ENCODE measurements at regions not wholly inside any gene's neighbourhood (a gene's known extent, or its start where the extent isn't known, plus 50 kb on each side); places are given as distances from the start of the nearest gene placed in this dataset.

- DNase-seq (no peak), ATAC-seq (ENCODE audit: low FRiP score) (no peak)
- Histone ChIP-seq H3K27ac (ENCODE audit: low read depth in 1 of 2, low read length in 2 of 2) (no peak overlapping the region), H3K9me3 (ENCODE audit: control insufficient read depth, low read length) (peaks cover 4% of the 10 kb centered on the region), H3K4me1 (ENCODE audit: control insufficient read depth in 1 of 2, insufficient read depth in 2 of 2, low read length in 2 of 2) (no peaks in the 10 kb centered on the region), H3K36me3 (ENCODE audit: control insufficient read depth in 1 of 2, insufficient read depth in 2 of 2, low read length in 1 of 2) (no peaks in the 10 kb centered on the region), H3K27me3 (ENCODE audit: control insufficient read depth in 1 of 2, insufficient read depth in 2 of 2, low read length in 1 of 2) (no peaks in the 10 kb centered on the region), H3K4me3 (ENCODE audit: low read length in 2 of 2) (no peak overlapping the region)
- 24 to 31% methylated on average over 3 of the region's 3 CpGs for WGBS, 2 donors
- intact Hi-C loops (cut with DNase I) = no loop called here
Observed at GRCh38 chr1:78224861-78225552, 179.2 kb downstream of the GIPC2 start.

GRCh38 chr1:78226784-78227183 is 181.0 kb downstream of the GIPC2 start:
- intact Hi-C loops (cut with DNase I) = no loop called here
- peaks cover 4% of the 10 kb centered on the region for H3K9me3 ChIP-seq (ENCODE audit: control insufficient read depth, low read length)
- WGBS, 2 donors = 69 to 77% methylated on average over 3 of the region's 3 CpGs
- H3K27me3 ChIP-seq (ENCODE audit: control insufficient read depth in 1 of 2, insufficient read depth in 2 of 2, low read length in 1 of 2) = no peaks in the 10 kb centered on the region
- peak in 1 of 2 donors; percentile 51 for DNase-seq
- H3K36me3 ChIP-seq (ENCODE audit: control insufficient read depth in 1 of 2, insufficient read depth in 2 of 2, low read length in 1 of 2) = no peaks in the 10 kb centered on the region
- ATAC-seq (ENCODE audit: low FRiP score) = peak; percentile 77
- H3K4me3 ChIP-seq (ENCODE audit: low read length in 2 of 2) = no peak overlapping the region
- H3K27ac ChIP-seq (ENCODE audit: low read depth in 1 of 2, low read length in 2 of 2) = no peak overlapping the region
- no peaks in the 10 kb centered on the region for H3K4me1 ChIP-seq (ENCODE audit: control insufficient read depth in 1 of 2, insufficient read depth in 2 of 2, low read length in 2 of 2)

- 62% methylated on average over 6 of the region's 6 CpGs for WGBS, 2 donors
- ATAC-seq (ENCODE audit: low FRiP score) (no peak), DNase-seq (no peak)
- intact Hi-C loops (cut with DNase I) = no loop called here
- no peaks in the 10 kb centered on the region for H3K4me1 ChIP-seq (ENCODE audit: control insufficient read depth in 1 of 2, insufficient read depth in 2 of 2, low read length in 2 of 2)
- no peak overlapping the region for H3K4me3 ChIP-seq (ENCODE audit: low read length in 2 of 2)
- H3K9me3 ChIP-seq (ENCODE audit: control insufficient read depth, low read length) = peaks cover 4% of the 10 kb centered on the region
- no peaks in the 10 kb centered on the region for H3K27me3 ChIP-seq (ENCODE audit: control insufficient read depth in 1 of 2, insufficient read depth in 2 of 2, low read length in 1 of 2)
- no peaks in the 10 kb centered on the region for H3K36me3 ChIP-seq (ENCODE audit: control insufficient read depth in 1 of 2, insufficient read depth in 2 of 2, low read length in 1 of 2)
- no peak overlapping the region for H3K27ac ChIP-seq (ENCODE audit: low read depth in 1 of 2, low read length in 2 of 2)
Observed at GRCh38 chr1:78227705-78228635, 182.2 kb downstream of the GIPC2 start.

- peaks cover 4% of the 10 kb centered on the region for H3K9me3 ChIP-seq (ENCODE audit: control insufficient read depth, low read length)
- no peaks in the 10 kb centered on the region for H3K36me3 ChIP-seq (ENCODE audit: control insufficient read depth in 1 of 2, insufficient read depth in 2 of 2, low read length in 1 of 2)
- intact Hi-C loops (cut with DNase I) = no loop called here
- no peak overlapping the region for H3K27ac ChIP-seq (ENCODE audit: low read depth in 1 of 2, low read length in 2 of 2)
- H3K4me1 ChIP-seq (ENCODE audit: control insufficient read depth in 1 of 2, insufficient read depth in 2 of 2, low read length in 2 of 2) = no peaks in the 10 kb centered on the region
- 56 to 60% methylated on average over 3 of the region's 3 CpGs for WGBS, 2 donors
- H3K4me3 ChIP-seq (ENCODE audit: low read length in 2 of 2) = no peak overlapping the region
- H3K27me3 ChIP-seq (ENCODE audit: control insufficient read depth in 1 of 2, insufficient read depth in 2 of 2, low read length in 1 of 2) = no peaks in the 10 kb centered on the region
- DNase-seq (no peak), ATAC-seq (ENCODE audit: low FRiP score) (peak; percentile 72)
Observed at GRCh38 chr1:78229344-78229743, 183.6 kb downstream of the GIPC2 start.

- Histone ChIP-seq H3K4me3 (ENCODE audit: low read length in 2 of 2) (no peak overlapping the region), H3K36me3 (ENCODE audit: control insufficient read depth in 1 of 2, insufficient read depth in 2 of 2, low read length in 1 of 2) (no peaks in the 10 kb centered on the region), H3K4me1 (ENCODE audit: control insufficient read depth in 1 of 2, insufficient read depth in 2 of 2, low read length in 2 of 2) (no peaks in the 10 kb centered on the region), H3K9me3 (ENCODE audit: control insufficient read depth, low read length) (peaks cover 5% of the 10 kb centered on the region), H3K27ac (ENCODE audit: low read depth in 1 of 2, low read length in 2 of 2) (no peak overlapping the region), H3K27me3 (ENCODE audit: control insufficient read depth in 1 of 2, insufficient read depth in 2 of 2, low read length in 1 of 2) (no peaks in the 10 kb centered on the region)
- intact Hi-C loops (cut with DNase I) = no loop called here
- no peak for ATAC-seq (ENCODE audit: low FRiP score)
- WGBS, 2 donors = 24 to 31% methylated on average over 3 of the region's 3 CpGs
- no peak for DNase-seq
Observed at GRCh38 chr1:78231477-78231876, 185.7 kb downstream of the GIPC2 start.

GRCh38 chr1:78231894-78232293 is 186.1 kb downstream of the GIPC2 start:
- Histone ChIP-seq H3K9me3 (ENCODE audit: control insufficient read depth, low read length) (peaks cover 4% of the 10 kb centered on the region), H3K4me1 (ENCODE audit: control insufficient read depth in 1 of 2, insufficient read depth in 2 of 2, low read length in 2 of 2) (no peaks in the 10 kb centered on the region), H3K27me3 (ENCODE audit: control insufficient read depth in 1 of 2, insufficient read depth in 2 of 2, low read length in 1 of 2) (no peaks in the 10 kb centered on the region), H3K4me3 (ENCODE audit: low read length in 2 of 2) (no peak overlapping the region), H3K27ac (ENCODE audit: low read depth in 1 of 2, low read length in 2 of 2) (no peak overlapping the region), H3K36me3 (ENCODE audit: control insufficient read depth in 1 of 2, insufficient read depth in 2 of 2, low read length in 1 of 2) (no peaks in the 10 kb centered on the region)
- intact Hi-C loops (cut with DNase I) = no loop called here
- ATAC-seq (ENCODE audit: low FRiP score) (no peak), DNase-seq (no peak)

- Histone ChIP-seq H3K4me3 (ENCODE audit: low read length in 2 of 2) (no peak overlapping the region), H3K27me3 (ENCODE audit: control insufficient read depth in 1 of 2, insufficient read depth in 2 of 2, low read length in 1 of 2) (no peaks in the 10 kb centered on the region), H3K4me1 (ENCODE audit: control insufficient read depth in 1 of 2, insufficient read depth in 2 of 2, low read length in 2 of 2) (no peaks in the 10 kb centered on the region), H3K27ac (ENCODE audit: low read depth in 1 of 2, low read length in 2 of 2) (no peak overlapping the region), H3K9me3 (ENCODE audit: control insufficient read depth, low read length) (peaks cover 2% of the 10 kb centered on the region), H3K36me3 (ENCODE audit: control insufficient read depth in 1 of 2, insufficient read depth in 2 of 2, low read length in 1 of 2) (no peaks in the 10 kb centered on the region)
- ATAC-seq (ENCODE audit: low FRiP score) (no peak), DNase-seq (no peak)
- intact Hi-C loops (cut with DNase I) = no loop called here
Observed at GRCh38 chr1:78232630-78233029, 186.9 kb downstream of the GIPC2 start.

- intact Hi-C loops (cut with DNase I) = no loop called here
- 37 to 38% methylated on average over 3 of the region's 3 CpGs for WGBS, 2 donors
Observed at GRCh38 chr1:78234496-78234895, 188.7 kb downstream of the GIPC2 start.

GRCh38 chr1:78236716-78237115 is 190.9 kb downstream of the GIPC2 start:
- Histone ChIP-seq H3K4me1 (ENCODE audit: control insufficient read depth in 1 of 2, insufficient read depth in 2 of 2, low read length in 2 of 2) (no peaks in the 10 kb centered on the region), H3K27me3 (ENCODE audit: control insufficient read depth in 1 of 2, insufficient read depth in 2 of 2, low read length in 1 of 2) (no peaks in the 10 kb centered on the region), H3K9me3 (ENCODE audit: control insufficient read depth, low read length) (peaks cover 2% of the 10 kb centered on the region), H3K4me3 (ENCODE audit: low read length in 2 of 2) (no peak overlapping the region), H3K27ac (ENCODE audit: low read depth in 1 of 2, low read length in 2 of 2) (no peak overlapping the region), H3K36me3 (ENCODE audit: control insufficient read depth in 1 of 2, insufficient read depth in 2 of 2, low read length in 1 of 2) (no peaks in the 10 kb centered on the region)
- no peak for ATAC-seq (ENCODE audit: low FRiP score)
- intact Hi-C loops (cut with DNase I) = no loop called here
- DNase-seq = no peak
- WGBS, 2 donors = 84 to 91% methylated on average over 1 of the region's 1 CpG

More at GRCh38 chr1:78234496-78234895, 188.7 kb downstream of the GIPC2 start:
- DNase-seq (no peak), ATAC-seq (ENCODE audit: low FRiP score) (no peak)
- H3K27ac ChIP-seq (ENCODE audit: low read depth in 1 of 2, low read length in 2 of 2) = no peak overlapping the region
- no peaks in the 10 kb centered on the region for H3K27me3 ChIP-seq (ENCODE audit: control insufficient read depth in 1 of 2, insufficient read depth in 2 of 2, low read length in 1 of 2)
- H3K4me3 ChIP-seq (ENCODE audit: low read length in 2 of 2) = no peak overlapping the region
- no peaks in the 10 kb centered on the region for H3K36me3 ChIP-seq (ENCODE audit: control insufficient read depth in 1 of 2, insufficient read depth in 2 of 2, low read length in 1 of 2)
- peaks cover 2% of the 10 kb centered on the region for H3K9me3 ChIP-seq (ENCODE audit: control insufficient read depth, low read length)
- no peaks in the 10 kb centered on the region for H3K4me1 ChIP-seq (ENCODE audit: control insufficient read depth in 1 of 2, insufficient read depth in 2 of 2, low read length in 2 of 2)
